ENCODE measurements at regions not wholly inside any gene's neighbourhood (a gene's known extent, or its start where the extent isn't known, plus 50 kb on each side); places are given as distances from the start of the nearest gene placed in this dataset.

GRCh38 chr14:100436745-100437406, 113.7 kb downstream of the SLC25A47 start:
- DNase-seq: no peak

- DNase-seq: peak in 2 of 56 donors; percentile 11 to 25
Observed at GRCh38 chr14:100438271-100438670, 115.1 kb downstream of the SLC25A47 start.

GRCh38 chr14:100438678-100439592, 115.8 kb downstream of the SLC25A47 start:
- DNase-seq: peak in 29 of 56 donors; percentile 14 to 74 (median 41)

GRCh38 chr14:100439781-100440180, 116.6 kb downstream of the SLC25A47 start:
- DNase-seq: peak in 3 of 56 donors; percentile 16 to 38 (median 29)

- DNase-seq: peak in 50 of 56 donors; percentile 11 to 83 (median 51)
Observed at GRCh38 chr14:100440207-100440631, 117.1 kb downstream of the SLC25A47 start.

GRCh38 chr14:100440758-100441203, 117.6 kb downstream of the SLC25A47 start:
- no peak for DNase-seq

- DNase-seq: no peak
Observed at GRCh38 chr14:100441271-100441947, 118.3 kb downstream of the SLC25A47 start.

- DNase-seq: no peak
Observed at GRCh38 chr14:100442036-100442435, 118.9 kb downstream of the SLC25A47 start.

- no peak for DNase-seq
Observed at GRCh38 chr14:100442498-100443490, 119.7 kb downstream of the SLC25A47 start.

- DNase-seq: peak in 3 of 56 donors; percentile 17 to 45 (median 21)
Observed at GRCh38 chr14:100443603-100444002, 120.5 kb downstream of the SLC25A47 start.

GRCh38 chr14:100445436-100446088, 122.4 kb downstream of the SLC25A47 start:
- DNase-seq: no peak

- DNase-seq: no peak
Observed at GRCh38 chr14:100446572-100446971, 123.4 kb downstream of the SLC25A47 start.

GRCh38 chr14:100448376-100448775, 125.2 kb downstream of the SLC25A47 start:
- no peak for DNase-seq

GRCh38 chr14:100449225-100449987, 126.3 kb downstream of the SLC25A47 start:
- DNase-seq: no peak

- no peak for DNase-seq
Observed at GRCh38 chr14:100450049-100450448, 126.9 kb downstream of the SLC25A47 start.

GRCh38 chr14:100450736-100451135, 127.6 kb downstream of the SLC25A47 start:
- DNase-seq: no peak

- DNase-seq: no peak
Observed at GRCh38 chr14:100451264-100451663, 128.1 kb downstream of the SLC25A47 start.

GRCh38 chr14:100453930-100454329, 130.8 kb downstream of the SLC25A47 start:
- DNase-seq: no peak

- no peak for DNase-seq
Observed at GRCh38 chr14:100454437-100454836, 131.3 kb downstream of the SLC25A47 start.

Measured in nucleus accumbens (tissue), 56 donors.